NCI-H146 (cell line): ENCODE measurements at regions not wholly inside any gene's neighbourhood (a gene's known extent, or its start where the extent isn't known, plus 50 kb on each side); places are given as distances from the start of the nearest gene placed in this dataset.
"Not testable (repeated sequence)": the region's sequence is repeated elsewhere in the genome, so short reads cannot be mapped to it uniquely, and the experiment has no call there.

Experiments
- DNase-seq: peaks from one replicate; lab custom pipeline; 2025; lab: John Stamatoyannopoulos, UW

DNA sequence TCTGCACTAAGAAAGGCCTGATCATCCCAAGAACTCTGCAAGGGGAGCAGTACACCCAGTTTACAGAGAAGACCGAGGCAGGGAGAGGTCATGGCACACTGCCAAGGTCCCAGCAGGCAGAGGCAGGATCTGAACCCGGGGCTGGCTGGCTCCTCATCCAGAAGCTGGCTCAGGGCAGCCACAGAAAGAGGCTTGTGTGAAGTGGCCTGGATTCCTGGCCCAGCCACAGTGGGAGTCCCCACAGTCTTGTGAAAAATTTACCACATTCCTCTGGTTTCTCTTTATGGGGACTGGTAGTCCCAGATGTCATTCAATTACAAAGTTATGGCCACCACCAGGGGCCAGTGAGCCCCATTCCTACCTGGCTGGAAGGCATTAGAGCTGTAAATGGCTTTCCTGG, 440.5 kb downstream of the MIAT start:
- DNase-seq, result no peak

DNA sequence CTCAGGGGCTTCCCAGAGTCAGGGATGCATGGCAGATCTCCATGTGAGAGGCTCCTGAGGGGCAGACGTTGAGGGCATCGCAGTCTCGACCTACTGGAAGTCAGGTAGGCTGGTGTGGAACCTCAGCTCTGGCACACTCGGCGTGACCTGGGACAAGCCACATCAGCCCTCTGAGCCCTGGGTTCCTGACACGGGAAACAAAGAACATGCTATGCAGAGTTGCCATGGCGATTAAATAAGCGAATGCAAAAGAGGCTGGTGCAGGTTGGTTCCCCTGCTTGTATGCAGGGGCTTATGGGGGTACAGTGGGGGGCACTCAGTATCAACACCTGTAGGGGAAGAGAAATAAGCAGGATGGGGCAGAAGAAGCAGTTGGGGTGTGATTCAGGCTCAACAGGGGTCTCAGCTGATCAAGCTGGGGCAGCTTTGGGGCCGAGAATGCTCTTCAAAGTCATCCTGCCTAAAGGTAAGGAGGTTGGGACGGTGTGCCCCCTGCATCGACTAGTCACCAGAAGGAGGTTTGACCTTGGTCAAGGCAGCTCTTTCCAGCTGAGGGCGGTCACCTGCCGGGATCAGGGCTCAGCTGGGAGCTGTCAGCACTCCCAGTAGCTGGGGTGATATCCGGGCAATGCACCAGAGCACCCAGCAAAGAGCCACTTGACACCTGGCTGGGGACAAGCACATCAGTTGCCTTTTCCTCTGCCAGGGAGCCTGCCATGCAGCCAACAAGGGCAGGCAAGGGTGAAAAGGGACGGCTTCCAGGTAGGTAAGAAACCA, 442.7 kb downstream of the MIAT start:
- no peak for DNase-seq

DNA sequence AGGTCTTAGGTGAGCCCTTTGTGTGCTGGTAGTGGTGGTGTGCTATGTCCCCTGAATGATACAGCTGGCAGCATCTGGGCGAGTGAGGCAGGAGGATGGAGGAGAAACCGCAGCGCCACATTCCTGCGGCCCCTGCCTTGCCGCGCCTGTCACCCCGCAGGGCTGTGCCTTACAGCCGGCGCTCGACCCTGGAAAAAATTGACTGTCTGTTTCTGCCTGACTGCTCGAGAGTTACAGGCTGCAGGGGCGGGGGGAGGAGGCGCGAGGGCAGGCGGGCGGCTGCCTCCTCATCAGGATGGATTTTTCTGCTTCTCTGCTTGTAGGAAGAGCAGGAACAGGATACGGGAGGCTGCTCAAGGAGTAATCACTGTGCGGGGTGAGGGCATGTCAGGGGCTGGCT, 443.4 kb downstream of the MIAT start:
- no peak for DNase-seq

DNA sequence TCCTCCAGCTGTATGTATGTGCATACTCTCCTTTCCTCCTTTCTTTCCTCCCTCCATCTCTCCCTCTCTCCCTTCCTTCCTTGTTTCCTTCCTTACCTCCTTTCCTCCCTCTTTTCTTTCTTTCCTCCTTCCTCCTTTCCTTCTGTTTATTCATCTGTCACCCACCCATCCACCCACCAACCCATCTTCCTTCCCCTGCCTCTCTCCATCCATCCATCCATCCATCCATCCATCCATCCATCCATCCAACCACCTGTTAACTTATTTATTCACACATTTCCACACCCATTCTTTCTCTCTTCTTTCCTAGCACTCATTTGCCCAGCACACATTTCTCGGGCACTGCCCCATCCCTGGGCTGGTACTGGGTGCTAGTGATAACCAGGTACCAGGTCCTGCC, 443.9 kb downstream of the MIAT start:
- no peak for DNase-seq

DNA sequence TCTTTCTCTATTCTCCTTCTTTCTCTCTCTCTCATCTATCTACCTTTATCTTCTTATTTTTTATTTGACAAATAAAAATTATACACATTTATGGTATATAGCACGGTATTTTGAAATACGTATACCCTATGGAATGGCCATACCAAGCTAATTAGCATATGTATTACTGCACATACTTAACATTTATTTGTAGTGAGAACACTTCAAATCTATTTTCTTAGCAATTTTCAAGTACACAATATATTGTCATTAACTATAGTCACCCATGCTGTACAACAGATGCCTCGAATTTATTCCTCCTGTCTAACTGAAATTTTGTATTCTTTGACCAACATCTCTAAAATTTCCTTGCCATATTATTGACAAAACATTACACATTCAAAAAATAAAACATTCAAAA, 447.1 kb downstream of the MIAT start:
- no peak for DNase-seq

DNA sequence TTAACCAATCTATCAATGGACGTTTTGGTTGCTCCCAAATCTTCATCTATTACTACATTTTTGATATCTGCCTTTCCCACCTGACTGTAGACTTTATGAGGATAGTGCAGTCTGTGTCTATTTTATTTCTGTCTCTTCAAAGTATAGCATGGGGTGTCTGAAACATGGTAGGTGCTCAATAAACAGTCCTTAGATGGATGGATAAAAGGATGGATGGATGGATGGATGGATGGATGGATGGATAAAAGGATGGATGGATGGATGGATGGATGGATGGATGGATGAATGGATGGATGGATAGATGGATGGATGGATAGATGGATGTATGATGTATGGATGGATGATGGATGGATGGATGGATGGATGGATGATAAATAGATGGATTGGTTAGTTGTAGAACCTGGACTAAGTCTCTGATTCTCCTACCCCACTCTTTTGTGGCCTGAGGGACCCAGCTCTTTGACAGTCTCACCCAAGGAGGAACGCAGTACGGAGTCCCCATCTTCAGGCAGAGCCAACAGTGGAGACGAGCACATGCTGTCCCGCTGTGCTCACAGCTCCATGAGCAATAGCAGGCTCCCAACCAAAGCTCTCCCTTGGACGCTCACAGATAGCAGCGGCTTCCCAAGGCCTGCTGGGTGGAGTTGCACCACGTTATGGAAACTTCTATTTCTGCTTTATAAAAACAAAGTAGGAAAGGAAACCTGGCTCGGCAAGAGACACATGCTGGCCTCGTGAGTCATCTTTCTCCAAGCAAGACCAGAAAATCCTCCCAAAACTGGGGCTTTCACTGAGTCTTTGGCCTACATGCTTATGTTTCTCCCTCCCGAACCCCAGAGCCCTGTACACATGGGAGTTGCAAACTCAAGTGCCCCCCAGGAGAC, 448.0 kb downstream of the MIAT start:
- DNase-seq, result no peak

DNA sequence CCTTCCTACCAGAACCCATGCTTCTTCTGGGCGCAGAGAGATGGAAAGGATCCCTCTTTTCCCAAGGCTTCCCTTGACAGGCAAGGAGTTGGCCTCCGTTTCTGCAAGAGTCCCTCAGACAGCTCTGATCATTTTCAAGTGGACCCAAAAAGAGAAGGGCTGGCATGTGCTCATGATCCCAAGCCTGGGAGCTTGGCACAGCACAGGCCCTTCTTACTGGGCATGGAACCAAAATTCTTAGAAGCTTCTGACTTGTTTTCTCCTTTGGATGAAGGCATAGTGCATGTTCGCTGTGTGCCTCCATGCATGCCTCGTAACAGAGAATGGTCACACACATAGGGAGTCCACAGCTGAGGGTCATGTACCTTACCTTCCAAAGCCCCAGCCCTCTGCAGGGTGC, 449.6 kb downstream of the MIAT start:
- no peak for DNase-seq

DNA sequence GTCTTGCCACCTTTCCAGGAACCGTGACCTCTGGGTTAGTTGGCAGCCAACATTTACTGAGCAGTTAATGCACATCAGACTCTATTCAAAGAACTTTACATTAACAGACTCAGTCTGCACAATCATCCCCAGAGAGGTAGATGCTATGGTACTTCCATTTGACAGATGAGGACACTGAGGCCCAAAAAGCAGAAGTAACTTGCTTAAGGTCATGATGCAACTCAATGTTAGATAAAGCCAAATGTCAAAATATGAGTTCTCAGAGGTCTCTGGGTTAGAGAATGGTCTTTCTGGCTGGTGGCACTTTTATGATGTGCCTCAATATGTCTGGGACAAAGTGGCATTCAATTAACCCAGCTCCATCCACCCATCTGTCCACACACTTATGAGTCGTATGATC, 450.0 kb downstream of the MIAT start:
- DNase-seq, result no peak

DNA sequence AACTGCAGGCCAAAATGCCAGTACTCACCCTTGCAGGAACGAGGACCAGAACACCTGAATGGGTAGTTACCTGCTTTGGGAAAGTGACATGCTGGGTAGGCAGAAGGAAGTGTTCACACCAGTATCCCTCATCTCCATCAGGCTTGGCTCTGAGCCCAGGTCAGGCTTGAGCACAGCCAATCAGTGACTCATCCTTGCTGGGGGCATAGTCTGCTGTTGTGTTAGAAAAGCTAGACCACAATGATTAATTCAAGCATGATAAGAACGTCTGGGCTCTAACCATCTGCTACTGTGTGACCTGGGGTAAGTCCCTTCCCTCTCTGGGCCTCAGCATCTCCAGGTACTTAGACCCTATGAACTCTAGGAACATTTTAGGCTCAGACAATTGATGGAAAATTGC, 450.4 kb downstream of the MIAT start:
- no peak for DNase-seq

DNA sequence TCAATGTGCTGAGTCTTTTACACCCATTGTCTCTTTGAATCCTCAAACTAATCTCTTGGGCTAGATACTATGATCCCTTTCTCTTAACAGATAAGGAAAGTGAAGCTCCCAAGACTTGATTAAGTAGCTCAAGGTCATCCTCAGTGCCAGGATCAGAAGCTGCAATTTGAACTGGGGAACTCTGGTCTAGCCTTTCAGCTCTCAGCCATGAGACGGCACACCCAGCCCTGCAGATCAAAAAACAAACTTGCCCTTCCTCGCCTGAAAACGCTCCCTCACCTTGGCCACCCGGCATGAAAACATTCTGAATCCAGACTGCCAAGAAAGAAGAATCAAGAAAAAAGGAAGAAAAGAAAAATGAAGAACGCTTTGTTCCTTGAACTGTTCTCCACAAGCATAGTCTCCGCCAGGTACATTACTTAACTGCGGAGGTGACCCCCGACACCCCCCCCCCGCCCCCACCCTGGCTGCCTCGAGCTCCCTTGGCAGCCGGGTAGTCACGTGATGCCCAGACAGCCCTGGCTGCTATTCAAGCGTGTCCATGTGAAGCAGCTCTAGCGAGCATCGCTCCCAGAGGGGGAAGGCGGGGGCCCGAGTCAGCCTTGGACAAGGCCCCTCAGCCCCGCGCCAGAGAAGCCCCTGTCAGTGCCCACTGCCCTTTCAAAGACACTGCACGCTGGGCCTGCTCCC, 451.2 kb downstream of the MIAT start:
- no peak for DNase-seq

DNA sequence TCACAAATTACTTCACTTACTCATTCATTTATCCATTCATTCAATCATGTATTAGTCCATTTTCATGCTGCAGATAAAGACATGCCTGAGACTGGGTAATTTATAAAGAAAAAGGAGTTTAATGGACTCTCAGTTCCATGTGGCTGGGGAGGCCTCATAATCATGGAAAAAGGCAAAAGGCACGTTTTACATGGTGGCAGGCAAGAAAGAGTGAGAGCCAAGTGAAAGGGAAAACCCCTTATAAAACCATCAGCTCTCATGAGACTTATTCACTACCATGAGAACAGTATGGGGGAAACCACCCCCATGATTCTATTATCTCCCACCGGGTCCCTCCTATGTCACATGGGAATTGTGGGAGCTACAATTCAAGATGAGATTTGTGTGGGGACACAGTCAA, 452.0 kb downstream of the MIAT start:
- DNase-seq, result not testable (repeated sequence)

DNA sequence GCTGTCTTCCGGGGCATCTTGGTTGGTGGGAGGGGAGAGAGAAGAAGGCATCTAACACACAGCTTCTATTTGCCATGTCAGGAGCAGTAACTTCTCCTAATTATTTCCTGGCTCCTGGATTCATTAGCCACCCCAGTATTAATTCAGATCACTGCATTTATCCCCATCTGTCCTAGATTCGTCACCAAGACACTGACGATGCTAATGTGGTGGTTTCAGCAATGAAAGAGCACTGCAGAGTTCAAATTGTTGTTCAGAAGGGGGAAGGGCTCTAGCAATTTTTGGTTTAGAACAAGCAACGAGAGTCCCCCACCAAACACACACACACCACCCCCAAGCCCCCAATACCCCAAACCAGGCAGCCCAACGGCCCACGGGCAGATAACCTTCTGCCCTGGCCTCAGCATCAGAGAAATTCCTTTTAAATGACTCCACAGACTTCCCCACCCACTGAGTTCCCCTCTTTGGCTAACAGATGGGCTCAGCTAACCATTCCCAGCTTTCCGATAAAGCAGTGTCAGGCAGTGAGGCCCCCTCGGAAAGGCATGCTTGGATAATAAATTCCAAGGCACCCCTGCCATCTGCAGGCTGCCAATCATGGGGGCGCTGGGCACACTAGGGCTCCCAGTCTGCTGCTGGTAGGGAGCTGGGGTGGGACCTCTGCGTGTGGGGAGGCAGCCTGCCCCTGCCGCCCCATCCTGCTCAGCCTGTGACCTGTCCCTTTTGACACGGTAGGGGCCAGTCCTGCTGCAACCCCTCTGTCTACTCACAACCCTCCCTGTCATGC, 453.5 kb downstream of the MIAT start:
- no peak for DNase-seq

DNA sequence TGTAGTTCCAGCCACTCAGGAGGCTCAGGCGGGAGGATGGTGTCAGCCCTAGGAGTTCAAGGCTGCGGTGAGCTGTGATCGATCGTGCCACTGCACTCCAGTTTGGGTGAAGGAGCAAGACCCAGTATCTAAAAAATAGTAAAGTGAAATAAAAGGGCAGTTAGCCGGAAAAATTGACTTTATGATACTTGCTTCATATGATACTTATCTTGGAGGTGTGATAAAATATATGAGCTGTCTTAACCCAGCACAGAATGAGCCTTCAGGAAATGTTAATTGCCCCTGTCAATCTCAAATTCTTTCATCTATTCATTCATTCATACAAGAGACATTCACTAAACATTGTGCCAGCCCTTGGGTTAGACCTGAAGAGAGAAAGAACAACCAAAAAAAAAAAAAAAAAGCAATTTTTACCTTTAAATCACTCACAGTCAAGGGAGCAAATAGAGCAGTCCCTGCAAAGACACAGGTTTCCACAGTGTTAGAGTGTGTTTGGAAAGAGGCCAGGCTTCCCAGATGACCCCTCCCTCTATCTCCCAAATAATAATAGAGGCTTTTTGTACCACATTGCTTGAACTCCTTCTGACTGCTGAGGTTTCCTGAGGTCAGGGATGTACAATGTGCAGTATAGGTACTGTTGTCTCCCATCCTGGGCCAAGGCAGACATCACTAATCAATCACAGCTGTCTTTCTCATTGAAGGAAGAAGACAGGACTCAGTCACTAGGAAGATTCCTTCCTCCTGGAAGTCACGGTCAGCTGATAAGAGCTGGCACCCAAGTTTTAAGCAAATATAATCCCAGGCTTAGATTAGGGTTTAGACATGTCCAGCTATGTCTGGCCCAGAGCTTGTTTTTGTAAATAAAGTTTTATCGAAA, 454.6 kb downstream of the MIAT start:
- DNase-seq, result no peak

DNA sequence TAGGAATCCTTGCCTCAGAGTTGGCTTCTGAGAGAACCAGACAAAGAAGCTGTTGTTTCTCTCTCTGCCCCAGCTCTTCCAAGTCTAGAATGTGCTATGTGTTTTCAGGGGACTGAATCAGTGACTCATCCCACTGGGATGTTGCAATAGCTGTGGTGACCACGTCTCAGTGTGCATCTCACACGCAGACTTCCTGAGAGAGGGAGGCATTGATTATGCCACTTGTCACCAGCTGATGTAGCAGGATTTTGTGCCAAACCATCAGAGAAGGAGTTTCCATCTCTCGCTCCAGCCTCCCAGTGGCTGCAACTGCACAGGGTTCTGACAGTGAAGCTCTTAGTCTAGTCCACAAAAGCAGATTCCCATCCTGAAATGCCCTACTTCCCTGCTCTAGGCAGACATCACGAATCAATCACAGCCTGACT, 455.8 kb downstream of the MIAT start:
- no peak for DNase-seq

DNA sequence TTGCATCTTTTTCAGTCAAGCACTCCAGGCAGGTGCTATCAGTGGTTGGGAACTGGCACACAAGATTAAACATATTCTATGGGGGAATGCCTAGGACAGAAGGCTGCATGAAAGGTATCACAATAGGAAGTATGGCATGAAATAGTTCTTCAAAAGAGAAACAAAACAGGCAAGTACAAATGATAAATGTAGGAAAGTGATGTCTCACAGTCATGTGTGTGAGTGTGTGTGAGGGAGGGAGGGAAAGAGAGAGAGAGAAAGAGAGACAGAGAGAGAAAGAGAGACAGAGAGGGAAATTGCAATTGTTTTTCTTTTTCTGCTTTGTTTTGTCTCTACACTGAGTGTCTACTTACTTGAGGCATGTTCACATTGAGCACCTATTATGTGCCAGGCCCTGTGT, 456.3 kb downstream of the MIAT start:
- DNase-seq, result no peak

DNA sequence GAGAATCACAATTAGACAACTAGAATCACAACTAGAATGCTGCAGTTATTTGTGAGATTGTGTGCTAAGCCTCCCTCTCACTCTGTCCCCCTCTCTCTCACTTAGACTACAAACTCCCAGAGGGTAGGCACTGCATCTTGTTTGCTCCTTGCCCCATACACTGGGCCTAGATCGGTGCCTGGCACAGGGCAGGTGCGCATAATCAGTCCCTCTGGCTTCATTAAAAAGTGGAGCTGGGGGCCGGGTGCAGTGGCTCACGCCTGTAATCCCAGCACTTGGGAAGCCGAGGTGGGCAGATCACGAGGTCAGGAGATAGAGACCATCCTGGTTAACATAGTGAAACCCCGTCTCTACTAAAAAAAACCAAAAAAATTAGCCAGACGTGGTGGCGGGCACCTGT, 456.8 kb downstream of the MIAT start:
- DNase-seq, result no peak

DNA sequence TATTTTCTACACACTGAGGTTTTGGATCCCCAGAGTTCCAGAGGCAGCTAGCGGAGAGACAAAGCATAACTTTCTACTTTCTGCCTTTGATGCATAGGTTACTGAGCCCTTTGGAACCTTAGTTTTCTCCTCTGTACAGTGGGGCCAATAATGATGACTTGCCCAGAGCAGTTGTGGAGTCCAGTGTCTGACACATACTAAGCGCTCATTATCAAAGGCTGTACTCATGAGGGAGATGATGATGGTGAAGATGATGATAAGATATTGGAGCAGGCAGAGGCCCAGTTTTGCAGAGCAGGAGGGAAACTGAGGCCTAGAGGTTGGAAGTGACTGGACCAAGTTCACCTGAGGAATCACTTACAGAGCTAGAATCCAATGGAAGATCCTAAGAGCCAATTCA, 458.0 kb downstream of the MIAT start:
- no peak for DNase-seq

DNA sequence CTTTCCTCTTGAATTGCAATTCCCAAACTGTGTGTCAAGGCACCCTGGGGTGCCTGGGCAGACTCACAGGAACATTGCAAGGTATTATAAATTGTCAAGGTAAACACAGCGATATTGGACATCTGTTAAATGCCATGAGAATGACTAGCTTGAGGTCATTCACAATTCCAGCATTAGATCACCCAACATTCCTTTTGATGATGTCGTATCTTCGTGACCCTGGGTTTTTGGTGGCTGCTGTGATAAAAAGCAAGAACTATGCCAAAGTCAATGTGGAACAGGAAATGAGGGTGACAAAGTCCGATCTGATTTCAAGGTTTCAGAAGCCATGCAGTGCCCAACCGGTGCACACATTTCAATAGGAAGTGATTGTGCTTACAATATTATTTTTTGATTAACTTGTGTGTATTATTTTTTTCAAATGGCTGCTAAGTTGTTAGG, 458.4 kb downstream of the MIAT start:
- DNase-seq, result no peak

DNA sequence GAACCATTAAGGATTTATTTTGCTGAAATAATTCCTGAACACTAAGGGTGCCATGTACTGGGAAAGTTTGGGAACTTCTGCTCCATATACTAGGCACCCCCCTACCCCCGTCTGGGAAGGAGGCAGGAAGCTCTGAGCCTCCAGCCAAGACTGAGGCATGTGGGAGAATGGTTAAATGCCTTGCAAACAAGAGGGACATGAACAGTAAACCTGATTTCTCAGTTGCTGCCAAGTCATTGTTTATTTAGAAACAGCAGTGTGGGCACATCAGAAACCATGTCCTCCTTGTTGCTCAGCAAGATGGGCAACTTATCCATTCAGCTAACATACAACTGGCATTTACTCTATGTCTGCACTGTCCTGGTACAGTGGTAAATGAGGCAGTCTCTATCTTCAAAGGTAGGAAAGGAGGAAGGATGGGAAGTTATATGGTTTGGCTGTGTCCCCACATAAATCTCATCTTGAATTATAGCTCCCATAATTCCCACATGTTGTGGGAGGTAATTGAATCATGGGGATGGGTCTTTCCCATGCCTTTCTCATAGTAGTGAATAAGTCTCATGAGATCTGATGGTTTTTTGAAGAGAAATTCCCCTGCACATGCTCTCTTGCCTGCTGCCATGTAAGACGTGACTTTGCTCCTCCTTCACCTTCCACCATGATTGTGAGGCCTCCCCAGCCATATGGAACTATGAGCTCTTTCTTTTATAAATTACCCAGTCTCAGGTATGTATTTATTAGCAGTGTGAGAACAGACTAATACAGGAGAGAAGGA, 459.1 kb downstream of the MIAT start:
- no peak for DNase-seq

DNA sequence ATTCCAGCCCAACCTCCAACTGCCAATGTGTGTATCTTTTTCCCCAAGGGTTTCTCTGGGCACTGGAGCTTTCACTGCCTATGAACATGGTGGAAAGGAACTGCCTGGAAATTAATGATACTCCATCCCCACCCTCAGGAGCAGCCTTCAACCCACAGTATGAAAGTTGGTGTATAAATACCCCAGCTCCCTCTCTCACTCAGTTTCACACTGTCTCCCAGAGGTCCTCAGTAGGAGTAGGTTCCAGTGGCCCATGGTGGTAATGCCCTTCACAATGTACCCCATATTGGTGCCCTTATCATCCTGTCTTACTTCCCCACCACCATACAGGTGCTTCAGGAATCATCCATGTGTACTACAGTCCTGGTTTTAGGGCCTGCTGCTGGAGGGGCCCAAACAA, 462.6 kb downstream of the MIAT start:
- no peak for DNase-seq
